HG03095 (cell line): ENCODE measurements at regions not wholly inside any gene's neighbourhood (a gene's known extent, or its start where the extent isn't known, plus 50 kb on each side); places are given as distances from the start of the nearest gene placed in this dataset.

ENCODE experiments used
- ATAC-seq: cut with Tn5 transposase; IDR thresholded peaks from one replicate; pipeline ENCODE4 v1.9.1; 2021; ENCODE audit warnings: moderate library complexity; ENCODE audit not compliant: unreplicated experiment

GRCh38 chr10:61319386-61320256 lies 133.6 kb downstream of the TMEM26 start:
- ATAC-seq, result no peak

GRCh38 chr10:61318429-61318828 lies 134.8 kb downstream of the TMEM26 start:
- ATAC-seq, result no peak

DNA sequence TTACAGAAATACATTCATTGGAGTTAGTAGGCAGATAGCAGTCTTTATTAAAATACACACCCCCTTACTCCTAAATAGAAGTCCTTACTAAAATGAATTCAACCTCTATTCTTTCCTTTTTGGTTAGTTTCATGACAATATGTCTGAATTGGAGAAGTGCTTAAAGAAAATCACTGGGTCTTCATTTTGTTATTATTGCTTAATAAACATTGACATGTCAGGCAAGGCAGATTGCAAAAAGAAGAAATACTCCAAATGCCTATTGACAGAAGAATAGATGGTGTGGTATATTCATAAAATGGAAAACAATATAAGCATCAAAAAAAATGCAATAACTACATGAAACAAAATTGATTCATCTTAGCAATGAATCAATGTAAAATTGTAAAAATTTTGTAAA lies 135.5 kb downstream of the TMEM26 start:
- no peak for ATAC-seq

DNA sequence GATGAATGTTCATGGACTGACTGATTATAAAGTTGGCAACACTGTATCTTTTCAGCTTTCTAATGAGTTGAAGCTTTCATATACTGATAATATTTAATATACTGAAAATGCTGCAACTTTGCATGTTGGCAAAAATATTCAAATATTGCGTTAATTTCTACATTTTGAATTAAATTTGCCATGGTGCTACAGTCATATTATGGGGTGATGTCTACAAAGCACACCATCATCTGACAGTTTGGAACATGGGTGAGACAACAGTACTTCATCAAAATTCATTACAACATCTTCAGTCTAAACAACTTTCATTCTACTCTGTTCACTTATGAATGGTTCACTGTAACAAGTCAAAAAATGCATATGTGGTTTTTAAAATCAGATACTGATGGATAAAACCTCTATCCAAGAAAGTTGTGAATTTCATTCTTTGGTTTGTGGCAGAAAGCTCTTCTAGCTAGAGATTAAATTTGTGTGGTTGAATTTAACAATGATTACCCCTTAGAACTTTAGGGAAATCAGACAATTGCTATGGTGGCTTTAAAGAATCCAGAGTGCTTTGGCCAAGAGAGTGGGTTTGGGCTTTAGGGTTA lies 136.4 kb downstream of the TMEM26 start:
- ATAC-seq, result no peak

- ATAC-seq, result no peak
These were observed 138.9 kb downstream of the TMEM26 start for GRCh38 chr10:61314273-61314672.

DNA sequence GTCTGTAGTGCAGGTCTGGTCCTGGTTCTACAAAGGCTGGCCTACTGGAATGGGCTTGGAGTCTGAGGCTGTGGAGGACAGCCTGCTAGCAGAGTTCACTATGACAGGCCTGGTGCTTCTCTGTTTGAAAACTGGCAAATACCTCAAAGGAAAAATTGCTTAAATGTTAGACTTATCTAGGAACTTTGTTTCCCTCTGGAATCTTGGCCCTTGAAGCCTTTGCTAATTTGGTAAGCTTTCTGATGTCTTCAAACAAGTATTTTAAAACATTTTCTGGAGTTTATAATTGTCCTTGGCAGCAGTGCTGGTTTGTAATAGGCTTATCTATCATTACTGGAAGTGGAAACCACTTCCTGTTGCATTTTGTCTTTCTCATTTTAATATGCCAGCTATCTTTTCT lies 139.7 kb downstream of the TMEM26 start:
- no peak for ATAC-seq

- ATAC-seq, result no peak
These were observed 148.4 kb downstream of the TMEM26 start for GRCh38 chr10:61304746-61305145.

- ATAC-seq, result no peak
These were observed 151.1 kb downstream of the TMEM26 start for GRCh38 chr10:61302124-61302523.

GRCh38 chr10:61301575-61301974 lies 151.6 kb downstream of the TMEM26 start:
- no peak for ATAC-seq

DNA sequence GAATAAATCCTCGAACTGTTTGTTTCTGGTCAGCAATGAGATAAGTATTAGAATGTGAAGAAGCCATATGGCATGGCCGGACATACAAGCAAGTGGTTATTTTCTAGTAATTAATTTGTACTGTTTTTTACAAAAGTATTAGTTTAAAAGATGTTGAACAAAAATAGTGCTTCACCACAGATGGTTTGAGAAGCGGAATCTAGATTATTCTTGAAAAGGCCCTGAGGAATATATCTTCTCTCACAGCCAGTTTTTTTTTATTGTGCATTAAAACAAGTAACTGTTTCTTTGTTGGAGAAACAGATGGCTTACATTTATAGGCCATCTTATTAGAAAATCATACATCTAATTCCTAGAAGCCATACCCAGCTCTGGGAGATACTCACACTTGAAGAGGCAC lies 153.3 kb downstream of the TMEM26 start:
- ATAC-seq, result no peak

DNA sequence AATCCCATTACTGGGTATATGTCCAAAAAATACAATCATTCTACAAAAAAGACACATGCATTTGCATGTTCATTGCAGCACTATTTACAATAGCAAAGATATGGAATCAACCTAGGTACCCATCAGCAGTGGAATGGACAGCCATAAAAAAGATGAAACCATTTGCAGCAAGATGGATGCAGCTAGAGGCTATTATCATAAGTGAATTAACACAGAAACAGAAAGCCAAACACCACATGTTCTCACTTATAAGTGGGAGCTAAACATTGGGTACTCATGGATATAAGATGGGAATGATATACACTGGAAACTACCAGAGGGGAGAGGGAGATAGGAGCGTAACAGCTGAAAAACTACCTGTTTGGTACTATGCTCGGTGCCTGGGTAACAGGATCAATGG lies 154.0 kb downstream of the TMEM26 start:
- ATAC-seq, result no peak

GRCh38 chr10:61298194-61298593 lies 155.0 kb downstream of the TMEM26 start:
- ATAC-seq, result no peak

- ATAC-seq, result no peak
These were observed 157.0 kb downstream of the TMEM26 start for GRCh38 chr10:61296161-61296560.

- ATAC-seq, result no peak
These were observed 159.1 kb downstream of the TMEM26 start for GRCh38 chr10:61294131-61294530.

DNA sequence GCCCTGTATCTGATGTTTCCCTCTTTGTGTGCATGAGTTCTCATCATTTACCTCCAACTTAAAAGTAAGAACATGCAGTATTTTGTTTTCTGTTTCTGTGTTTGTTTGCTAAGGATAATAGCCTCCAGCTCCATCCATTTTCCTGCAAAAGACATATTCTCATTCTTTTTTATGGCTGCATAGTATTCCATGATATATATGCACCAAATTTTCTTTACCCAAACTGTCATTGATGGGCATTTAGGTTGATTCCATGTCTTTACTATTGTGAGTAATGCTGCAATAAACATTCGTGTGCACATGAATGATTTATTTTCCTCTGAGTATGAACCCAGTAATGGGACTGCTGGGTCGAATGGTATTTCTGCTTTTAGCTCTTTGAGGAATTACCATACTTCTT lies 163.4 kb downstream of the TMEM26 start:
- no peak for ATAC-seq

DNA sequence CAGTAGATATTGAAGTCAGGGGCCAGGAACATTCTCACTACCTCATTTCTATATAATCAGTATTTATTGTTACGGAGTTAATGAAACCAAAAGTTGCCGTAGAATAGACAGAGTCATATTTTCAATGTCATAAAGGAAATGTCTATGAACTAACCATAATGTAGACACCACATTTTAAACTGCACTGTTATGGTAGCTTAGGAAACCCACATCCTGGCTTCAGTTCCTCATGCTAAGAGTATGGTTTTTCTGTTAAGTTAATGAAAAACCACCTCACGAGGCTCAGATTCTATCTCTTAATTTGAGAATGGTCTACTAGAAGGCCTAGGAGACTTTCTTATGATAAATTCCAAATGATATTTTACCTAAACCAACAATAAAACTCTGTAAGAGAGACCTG lies 166.5 kb downstream of the TMEM26 start:
- peak; percentile 100 for ATAC-seq

GRCh38 chr10:61285749-61286148 lies 167.4 kb downstream of the TMEM26 start:
- ATAC-seq, result no peak

GRCh38 chr10:61284222-61284890 lies 168.8 kb downstream of the TMEM26 start:
- no peak for ATAC-seq

DNA sequence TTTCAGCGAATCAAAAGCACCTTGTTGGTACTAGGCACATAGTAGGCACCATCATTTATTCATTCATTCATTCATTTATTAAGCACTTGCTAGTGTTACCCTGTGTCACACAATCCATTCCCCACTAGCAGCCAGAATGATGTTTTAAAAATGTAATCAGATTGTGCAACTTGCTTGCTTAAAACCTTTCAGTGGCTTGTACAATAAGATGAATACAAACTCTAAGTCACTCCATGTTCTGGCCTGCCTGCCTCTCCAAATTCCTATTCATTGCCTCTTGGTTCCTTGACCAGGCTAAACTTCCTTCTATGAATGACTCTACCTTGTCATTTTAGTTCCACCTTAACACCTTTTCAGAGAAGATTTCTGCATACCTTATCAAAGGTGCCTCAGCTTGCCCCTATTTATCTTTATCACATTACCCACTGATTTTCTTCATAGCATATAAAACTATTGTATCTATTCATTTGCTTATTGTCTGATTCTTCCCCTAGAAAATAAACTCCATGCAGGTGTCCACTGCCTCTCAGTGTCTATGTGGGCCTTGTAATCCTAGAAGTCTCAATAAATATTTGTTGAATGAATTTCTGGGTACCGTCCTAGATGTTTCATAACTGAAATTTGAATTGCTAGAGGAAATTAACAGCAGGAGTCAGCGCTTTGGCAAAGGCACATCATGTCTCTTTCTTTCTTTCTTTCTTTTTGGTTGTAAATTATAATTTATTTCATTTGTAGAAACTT lies 169.5 kb downstream of the TMEM26 start:
- ATAC-seq, result no peak

- ATAC-seq, result no peak
These were observed 170.1 kb downstream of the TMEM26 start for GRCh38 chr10:61283066-61283465.

- no peak for ATAC-seq
These were observed 172.9 kb downstream of the TMEM26 start for GRCh38 chr10:61280303-61280702.
